Astrocyte (in vitro differentiated cells and primary cell): ENCODE measurements at regions not wholly inside any gene's neighbourhood (a gene's known extent, or its start where the extent isn't known, plus 50 kb on each side); places are given as distances from the start of the nearest gene placed in this dataset.
"Not testable (repeated sequence)": the region's sequence is repeated elsewhere in the genome, so short reads cannot be mapped to it uniquely, and the experiment has no call there.

Experiments used
- CTCF ChIP-seq: IDR thresholded peaks from 2 replicates; pipeline ENCODE4 v1.5.1; 2011; ENCODE audit warnings: low read depth, mild to moderate bottlenecking, inconsistent platforms, low read length, moderate library complexity; ENCODE audit not compliant: insufficient read depth
- EZH2 ChIP-seq: IDR thresholded peaks from 2 replicates; pipeline ENCODE4 v1.6.1; 2012; ENCODE audit warnings: mild to moderate bottlenecking, low read length, inconsistent platforms; ENCODE audit not compliant: insufficient read depth

DNA sequence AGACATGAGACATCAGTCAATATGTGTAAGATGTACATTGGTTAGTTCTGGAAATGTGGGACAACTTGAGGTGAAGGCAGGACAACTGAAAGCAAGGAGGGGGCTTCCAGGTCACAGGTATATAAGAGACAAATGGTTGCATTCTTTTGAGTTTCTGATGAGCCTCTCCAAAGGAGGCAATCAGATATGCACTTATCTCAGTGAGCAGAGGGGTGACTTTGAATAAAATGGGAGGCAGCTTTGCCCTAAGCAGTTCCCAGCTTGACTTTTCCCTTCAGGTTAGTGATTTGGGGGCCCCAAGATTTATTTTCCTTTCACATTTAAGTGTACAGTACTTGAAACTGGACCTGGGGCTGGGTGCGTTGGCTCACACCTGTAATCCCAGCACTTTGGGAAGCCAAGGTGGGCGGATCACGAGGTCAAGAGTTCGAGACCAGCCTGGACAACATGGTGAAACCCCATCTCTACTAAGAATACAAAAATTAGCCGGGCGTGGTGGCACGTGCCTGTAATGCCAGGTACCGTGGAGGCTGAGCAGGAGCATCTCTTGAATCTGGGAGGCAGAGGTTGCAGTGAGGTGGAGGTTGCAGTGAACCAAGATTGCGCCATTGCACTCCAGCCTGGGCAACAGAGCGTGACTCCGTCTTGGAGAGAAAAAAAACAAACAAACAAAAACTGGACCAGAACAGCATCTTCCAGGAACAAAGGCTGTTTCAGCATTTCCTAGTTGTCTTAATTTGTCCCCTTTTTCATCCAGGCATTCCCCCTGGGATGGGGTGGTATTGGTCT is 130.9 kb upstream of the ZNF746 start:
- not testable (repeated sequence) for TF ChIP-seq CTCF, EZH2
